GM12878 (cell line): ENCODE measurements at regions not wholly inside any gene's neighbourhood (a gene's known extent, or its start where the extent isn't known, plus 50 kb on each side); places are given as distances from the start of the nearest gene placed in this dataset.

ENCODE experiments used
- ATAC-seq: fragments of 200-7000 bp; cut with Tn5 transposase; 3 replicates; pipeline ENCODE4 v1.9.1; 2020; ENCODE audit warnings: mild to moderate bottlenecking, moderate library complexity
- BruUV-seq: library from RNA; stranded (reverse); fragments of 400-500 nt; replicated peaks from 2 replicates; lab custom pipeline; 2021; lab: Mats Ljungman, UMichigan
- CTCF ChIA-PET: fragments of 300-600 bp; sonication (Branson Sonifier 250); formaldehyde crosslinking; extraction: SDS; loops from one replicate; lab custom pipeline; 2021; ENCODE audit warnings: inconsistent platforms; lab: Yijun Ruan, JAX
- POLR2A ChIA-PET: fragments of 350-600 bp; formaldehyde crosslinking; extraction: SDS; loops from one replicate; lab custom pipeline; 2021; ENCODE audit warnings: inconsistent platforms; lab: Charles Lee
- RAD21 ChIA-PET: fragments of 300-600 bp; sonication (Branson Sonifier 250); formaldehyde crosslinking; loops from one replicate; lab custom pipeline; 2023; ENCODE audit warnings: antibody characterized with exemption; ENCODE audit not compliant: unreplicated experiment; lab: Charles Lee
- SMC1A ChIA-PET: fragments of 300-600 bp; sonication (Branson Sonifier 250); formaldehyde crosslinking; loops from one replicate; lab custom pipeline; 2023; ENCODE audit not compliant: unreplicated experiment, uncharacterized antibody; lab: Charles Lee
- DNase-seq: peaks from one replicate; pipeline ENCODE4 v3.0.0-alpha.2; 2011; ENCODE audit warnings: low read depth, low spot score
- FAIRE-seq: peaks from 3 replicates; lab custom pipeline; 2011; peaks lifted over from hg19 to GRCh38; lab: Jason Lieb, UNC
- H2AFZ ChIP-seq: 2 replicates; pipeline ENCODE4 v1.6.0; 2011; ENCODE audit warnings: low read depth, low read length, control low read depth; ENCODE audit not compliant: control insufficient read depth
- H3K27ac ChIP-seq: 2 replicates; pipeline ENCODE4 v1.5.1; 2011; ENCODE audit warnings: control low read depth; ENCODE audit not compliant: control insufficient read depth, insufficient read depth
- H3K27me3 ChIP-seq, 2 experiments: replicated peaks in 1 of 2; 2 replicates each; pipeline versions ENCODE4 v1.6.0 to v1.6.1; 2011; ENCODE audit warnings: low read length in 1 of 2; ENCODE audit not compliant: control insufficient read depth in 2 of 2, insufficient read depth in 2 of 2
- H3K36me3 ChIP-seq, 2 experiments: 2 replicates each; pipeline ENCODE4 v1.5.1; 2011; ENCODE audit warnings: low read length in 1 of 2; ENCODE audit not compliant: control insufficient read depth in 2 of 2, insufficient read depth in 2 of 2
- H3K4me1 ChIP-seq: 2 replicates; pipeline ENCODE4 v1.6.1; 2011; ENCODE audit warnings: mild to moderate bottlenecking, low read length, moderate library complexity, mixed read lengths; ENCODE audit not compliant: control insufficient read depth, insufficient read depth
- H3K4me2 ChIP-seq: 2 replicates; pipeline ENCODE4 v1.6.0; 2011; ENCODE audit warnings: control low read depth; ENCODE audit not compliant: control insufficient read depth, insufficient read depth
- H3K4me3 ChIP-seq: fragments of 200-600 bp; sonication (generic); 2 replicates; pipeline ENCODE4 v1.5.1; 2016
- H3K79me2 ChIP-seq: 2 replicates; pipeline ENCODE4 v1.6.0; 2011; ENCODE audit warnings: low read length; ENCODE audit not compliant: control insufficient read depth, insufficient read depth
- H3K9ac ChIP-seq: 2 replicates; pipeline ENCODE4 v1.8.0; 2011; ENCODE audit warnings: low read length, control low read depth, mixed read lengths; ENCODE audit not compliant: control insufficient read depth, insufficient read depth
- H3K9me3 ChIP-seq: replicated peaks from 3 replicates; pipeline ENCODE4 v1.5.1; 2011; ENCODE audit warnings: mild to moderate bottlenecking, low read length; ENCODE audit not compliant: control insufficient read depth, insufficient read depth
- H4K20me1 ChIP-seq: 2 replicates; pipeline ENCODE4 v1.6.0; 2011; ENCODE audit not compliant: control insufficient read depth, insufficient read depth
- CBFB ChIP-seq: IDR thresholded peaks from 2 replicates; pipeline ENCODE4 v1.6.1; 2016; ENCODE audit warnings: antibody characterized with exemption, low read depth
- CBX5 ChIP-seq: sonication (generic); IDR thresholded peaks from 2 replicates; pipeline ENCODE4 v1.6.1; 2016; ENCODE audit warnings: low read depth, moderate library complexity, mild to moderate bottlenecking, inconsistent platforms
- EED ChIP-seq: sonication (generic); IDR thresholded peaks from 2 replicates; pipeline ENCODE4 v1.6.1; 2016; ENCODE audit warnings: antibody characterized with exemption, low read depth
- GABPA ChIP-seq: IDR thresholded peaks from 2 replicates; pipeline ENCODE4 v1.6.1; 2014; ENCODE audit warnings: antibody characterized with exemption, low read depth, mild to moderate bottlenecking, inconsistent platforms
- MYC ChIP-seq: IDR thresholded peaks from 2 replicates; pipeline ENCODE4 v1.6.1; 2011; ENCODE audit warnings: mild to moderate bottlenecking, low read length, moderate library complexity, inconsistent platforms; ENCODE audit not compliant: insufficient read depth, insufficient replicate concordance, insufficient read length, severe bottlenecking
- NRF1 ChIP-seq: conservative IDR thresholded peaks from 2 replicates; pipeline ENCODE4 v1.6.1; 2011; ENCODE audit warnings: mild to moderate bottlenecking, low read depth, low read length, improper control_type of control experiment
- POLR2AphosphoS2 ChIP-seq: IDR thresholded peaks from 2 replicates; pipeline ENCODE4 v1.6.1; 2011; ENCODE audit warnings: low read depth, mild to moderate bottlenecking, low read length, improper control_type of control experiment, moderate library complexity
- SMARCA5 ChIP-seq: fragments of 450-650 bp; IDR thresholded peaks from 2 replicates; pipeline ENCODE4 v1.6.1; 2017; ENCODE audit warnings: mild to moderate bottlenecking
- SMC3 ChIP-seq: IDR thresholded peaks from 2 replicates; pipeline ENCODE4 v1.6.1; 2011; ENCODE audit warnings: low read length, improper control_type of control experiment, borderline replicate concordance
- SREBF1 ChIP-seq: IDR thresholded peaks from 2 replicates; pipeline ENCODE4 v1.6.1; 2012; ENCODE audit warnings: mild to moderate bottlenecking, low read length
- SREBF2 ChIP-seq: IDR thresholded peaks from 2 replicates; pipeline ENCODE4 v1.6.1; 2012; ENCODE audit warnings: mild to moderate bottlenecking, low read length
- SUPT20H ChIP-seq: IDR thresholded peaks from 2 replicates; pipeline ENCODE4 v1.6.1; 2011; ENCODE audit warnings: low read depth, mild to moderate bottlenecking, low read length, moderate library complexity, borderline replicate concordance; ENCODE audit not compliant: control insufficient read depth
- YY1 ChIP-seq: IDR thresholded peaks from 2 replicates; pipeline ENCODE4 v1.6.1; 2011; ENCODE audit warnings: low read depth, mild to moderate bottlenecking, low read length
- ZNF24 ChIP-seq: fragments of 450-650 bp; IDR thresholded peaks from 2 replicates; pipeline ENCODE4 v1.6.1; 2017; ENCODE audit warnings: antibody characterized with exemption, mild to moderate bottlenecking
- in situ Hi-C: fragments of 300-500 bp; cut with MboI; formaldehyde crosslinking; loops from 9 replicates; pipeline ENCODE4 v1.14.3; 2018; ENCODE audit warnings: mixed read lengths
- intact Hi-C: fragments of 100-400 bp; cut with micrococcal nuclease; formaldehyde crosslinking; loops from one replicate; pipeline ENCODE4 v1.14.2; 2022; ENCODE audit not compliant: unreplicated experiment
- TF ChIP-seq, protein P1 (sequence below): fragments of 450-650 bp; IDR thresholded peaks from 2 replicates; pipeline ENCODE4 v1.6.1; 2018; ENCODE audit warnings: mild to moderate bottlenecking, low read depth, moderate library complexity; ENCODE audit not compliant: partially characterized antibody
- TF ChIP-seq, protein P2 (sequence below): fragments of 450-650 bp; IDR thresholded peaks from 2 replicates; pipeline ENCODE4 v1.6.1; 2017; ENCODE audit warnings: mild to moderate bottlenecking
- TF ChIP-seq, protein P3 (sequence below): fragments of 450-650 bp; conservative IDR thresholded peaks from 2 replicates; pipeline ENCODE4 v1.6.1; 2017; ENCODE audit warnings: mild to moderate bottlenecking, moderate library complexity
- TF ChIP-seq, protein P4 (sequence below): fragments of 450-650 bp; IDR thresholded peaks from 2 replicates; pipeline ENCODE4 v1.6.1; 2016; ENCODE audit warnings: mild to moderate bottlenecking

DNA sequence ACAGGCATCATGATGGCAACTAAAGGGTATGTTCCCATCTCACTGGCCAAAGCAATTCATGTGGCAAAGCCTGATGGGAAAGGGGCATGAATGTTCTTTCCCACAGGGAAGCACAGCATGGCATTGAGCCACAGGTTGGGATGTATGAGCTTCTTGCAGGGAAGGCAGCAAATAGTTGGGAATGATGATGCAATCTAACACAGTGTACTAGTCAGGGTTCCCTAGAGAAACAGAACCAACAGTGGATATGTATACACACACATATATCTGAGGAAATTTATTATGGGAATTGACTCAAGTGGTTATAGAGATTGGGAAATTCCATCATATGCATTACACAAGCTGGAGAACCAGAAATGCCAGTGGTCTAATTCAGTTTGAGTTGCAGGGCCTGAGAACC lies 253.6 kb upstream of the NPVF start:
- no peak for DNase-seq
- Histone ChIP-seq H3K9me3 (no peaks in the 10 kb centered on the region), H3K9ac (no peak overlapping the region), H3K4me2 (no peak overlapping the region), H3K27ac (no peak overlapping the region), H2AFZ (no peak overlapping the region), H4K20me1 (no peaks in the 10 kb centered on the region), H3K27me3 (peaks cover 0 to 3% of the 10 kb centered on the region in 2 experiments; a peak in 1 of 4 replicates), H3K79me2 (no peaks in the 10 kb centered on the region), H3K4me3 (no peak overlapping the region), H3K4me1 (no peaks in the 10 kb centered on the region), H3K36me3 (no peaks in the 10 kb centered on the region)
- no peak for FAIRE-seq
- no TSS peak for BruUV-seq
- ATAC-seq, result no peak
- ChIA-PET RAD21 (no interaction called here), SMC1A (no interaction called here), CTCF (no interaction called here), POLR2A (no interaction called here)
- in situ Hi-C loops, result no loop called here
- TF ChIP-seq, protein P1, sequence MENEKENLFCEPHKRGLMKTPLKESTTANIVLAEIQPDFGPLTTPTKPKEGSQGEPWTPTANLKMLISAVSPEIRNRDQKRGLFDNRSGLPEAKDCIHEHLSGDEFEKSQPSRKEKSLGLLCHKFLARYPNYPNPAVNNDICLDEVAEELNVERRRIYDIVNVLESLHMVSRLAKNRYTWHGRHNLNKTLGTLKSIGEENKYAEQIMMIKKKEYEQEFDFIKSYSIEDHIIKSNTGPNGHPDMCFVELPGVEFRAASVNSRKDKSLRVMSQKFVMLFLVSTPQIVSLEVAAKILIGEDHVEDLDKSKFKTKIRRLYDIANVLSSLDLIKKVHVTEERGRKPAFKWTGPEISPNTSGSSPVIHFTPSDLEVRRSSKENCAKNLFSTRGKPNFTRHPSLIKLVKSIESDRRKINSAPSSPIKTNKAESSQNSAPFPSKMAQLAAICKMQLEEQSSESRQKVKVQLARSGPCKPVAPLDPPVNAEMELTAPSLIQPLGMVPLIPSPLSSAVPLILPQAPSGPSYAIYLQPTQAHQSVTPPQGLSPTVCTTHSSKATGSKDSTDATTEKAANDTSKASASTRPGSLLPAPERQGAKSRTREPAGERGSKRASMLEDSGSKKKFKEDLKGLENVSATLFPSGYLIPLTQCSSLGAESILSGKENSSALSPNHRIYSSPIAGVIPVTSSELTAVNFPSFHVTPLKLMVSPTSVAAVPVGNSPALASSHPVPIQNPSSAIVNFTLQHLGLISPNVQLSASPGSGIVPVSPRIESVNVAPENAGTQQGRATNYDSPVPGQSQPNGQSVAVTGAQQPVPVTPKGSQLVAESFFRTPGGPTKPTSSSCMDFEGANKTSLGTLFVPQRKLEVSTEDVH, result no peak
- TF ChIP-seq GABPA (no peak), YY1 (no peak), CBFB (no peak), SMC3 (no peak), SMARCA5 (no peak), NRF1 (no peak), EED (no peak), POLR2AphosphoS2 (no peak), ZNF24 (no peak), MYC (no peak), SUPT20H (no peak), SREBF1 (no peak), CBX5 (no peak), SREBF2 (no peak)
- TF ChIP-seq, protein P2, sequence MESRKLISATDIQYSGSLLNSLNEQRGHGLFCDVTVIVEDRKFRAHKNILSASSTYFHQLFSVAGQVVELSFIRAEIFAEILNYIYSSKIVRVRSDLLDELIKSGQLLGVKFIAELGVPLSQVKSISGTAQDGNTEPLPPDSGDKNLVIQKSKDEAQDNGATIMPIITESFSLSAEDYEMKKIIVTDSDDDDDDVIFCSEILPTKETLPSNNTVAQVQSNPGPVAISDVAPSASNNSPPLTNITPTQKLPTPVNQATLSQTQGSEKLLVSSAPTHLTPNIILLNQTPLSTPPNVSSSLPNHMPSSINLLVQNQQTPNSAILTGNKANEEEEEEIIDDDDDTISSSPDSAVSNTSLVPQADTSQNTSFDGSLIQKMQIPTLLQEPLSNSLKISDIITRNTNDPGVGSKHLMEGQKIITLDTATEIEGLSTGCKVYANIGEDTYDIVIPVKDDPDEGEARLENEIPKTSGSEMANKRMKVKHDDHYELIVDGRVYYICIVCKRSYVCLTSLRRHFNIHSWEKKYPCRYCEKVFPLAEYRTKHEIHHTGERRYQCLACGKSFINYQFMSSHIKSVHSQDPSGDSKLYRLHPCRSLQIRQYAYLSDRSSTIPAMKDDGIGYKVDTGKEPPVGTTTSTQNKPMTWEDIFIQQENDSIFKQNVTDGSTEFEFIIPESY, result no peak
- TF ChIP-seq, protein P3, sequence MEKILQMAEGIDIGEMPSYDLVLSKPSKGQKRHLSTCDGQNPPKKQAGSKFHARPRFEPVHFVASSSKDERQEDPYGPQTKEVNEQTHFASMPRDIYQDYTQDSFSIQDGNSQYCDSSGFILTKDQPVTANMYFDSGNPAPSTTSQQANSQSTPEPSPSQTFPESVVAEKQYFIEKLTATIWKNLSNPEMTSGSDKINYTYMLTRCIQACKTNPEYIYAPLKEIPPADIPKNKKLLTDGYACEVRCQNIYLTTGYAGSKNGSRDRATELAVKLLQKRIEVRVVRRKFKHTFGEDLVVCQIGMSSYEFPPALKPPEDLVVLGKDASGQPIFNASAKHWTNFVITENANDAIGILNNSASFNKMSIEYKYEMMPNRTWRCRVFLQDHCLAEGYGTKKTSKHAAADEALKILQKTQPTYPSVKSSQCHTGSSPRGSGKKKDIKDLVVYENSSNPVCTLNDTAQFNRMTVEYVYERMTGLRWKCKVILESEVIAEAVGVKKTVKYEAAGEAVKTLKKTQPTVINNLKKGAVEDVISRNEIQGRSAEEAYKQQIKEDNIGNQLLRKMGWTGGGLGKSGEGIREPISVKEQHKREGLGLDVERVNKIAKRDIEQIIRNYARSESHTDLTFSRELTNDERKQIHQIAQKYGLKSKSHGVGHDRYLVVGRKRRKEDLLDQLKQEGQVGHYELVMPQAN, result no peak
- TF ChIP-seq, protein P4, sequence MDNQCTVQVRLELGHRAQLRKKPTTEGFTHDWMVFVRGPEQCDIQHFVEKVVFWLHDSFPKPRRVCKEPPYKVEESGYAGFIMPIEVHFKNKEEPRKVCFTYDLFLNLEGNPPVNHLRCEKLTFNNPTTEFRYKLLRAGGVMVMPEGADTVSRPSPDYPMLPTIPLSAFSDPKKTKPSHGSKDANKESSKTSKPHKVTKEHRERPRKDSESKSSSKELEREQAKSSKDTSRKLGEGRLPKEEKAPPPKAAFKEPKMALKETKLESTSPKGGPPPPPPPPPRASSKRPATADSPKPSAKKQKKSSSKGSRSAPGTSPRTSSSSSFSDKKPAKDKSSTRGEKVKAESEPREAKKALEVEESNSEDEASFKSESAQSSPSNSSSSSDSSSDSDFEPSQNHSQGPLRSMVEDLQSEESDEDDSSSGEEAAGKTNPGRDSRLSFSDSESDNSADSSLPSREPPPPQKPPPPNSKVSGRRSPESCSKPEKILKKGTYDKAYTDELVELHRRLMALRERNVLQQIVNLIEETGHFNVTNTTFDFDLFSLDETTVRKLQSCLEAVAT, result no peak
- intact Hi-C loops, result no loop called here
